Esophagus muscularis mucosa (tissue), 4 donors: ENCODE measurements at regions not wholly inside any gene's neighbourhood (a gene's known extent, or its start where the extent isn't known, plus 50 kb on each side); places are given as distances from the start of the nearest gene placed in this dataset.
"Not testable (repeated sequence)": the region's sequence is repeated elsewhere in the genome, so short reads cannot be mapped to it uniquely, and the experiment has no call there.

Experiments
- CTCF ChIP-seq, 3 experiments: fragments of 200-600 bp in 2 of 3; fragments of 450-650 bp in 1 of 3; sonication (generic) in 2 of 3; IDR thresholded peaks; one replicate each; pipeline ENCODE4 v1.5.1; 2017 to 2019; ENCODE audit warnings: antibody characterized with exemption in 3 of 3, mild to moderate bottlenecking in 2 of 3, moderate library complexity in 1 of 3
- EP300 ChIP-seq: sonication (generic); formaldehyde crosslinking; IDR thresholded peaks from one replicate; pipeline ENCODE4 v1.6.1; 2017; ENCODE audit warnings: antibody characterized with exemption
- POLR2AphosphoS5 ChIP-seq, 2 donors: sonication (generic); formaldehyde crosslinking; IDR thresholded peaks; one replicate each; pipeline ENCODE4 v1.6.1; 2017; ENCODE audit warnings: antibody characterized with exemption in 2 of 2

- TF ChIP-seq CTCF (IDR thresholded peaks at IDR 0.05); EP300; POLR2AphosphoS5 (IDR thresholded peaks at IDR 0.05): not testable (repeated sequence)
Observed at GRCh38 chr11:49362994-49363393, 154.6 kb upstream of the FOLH1 start.
